ENCODE measurements at regions not wholly inside any gene's neighbourhood (a gene's known extent, or its start where the extent isn't known, plus 50 kb on each side); places are given as distances from the start of the nearest gene placed in this dataset.

DNA sequence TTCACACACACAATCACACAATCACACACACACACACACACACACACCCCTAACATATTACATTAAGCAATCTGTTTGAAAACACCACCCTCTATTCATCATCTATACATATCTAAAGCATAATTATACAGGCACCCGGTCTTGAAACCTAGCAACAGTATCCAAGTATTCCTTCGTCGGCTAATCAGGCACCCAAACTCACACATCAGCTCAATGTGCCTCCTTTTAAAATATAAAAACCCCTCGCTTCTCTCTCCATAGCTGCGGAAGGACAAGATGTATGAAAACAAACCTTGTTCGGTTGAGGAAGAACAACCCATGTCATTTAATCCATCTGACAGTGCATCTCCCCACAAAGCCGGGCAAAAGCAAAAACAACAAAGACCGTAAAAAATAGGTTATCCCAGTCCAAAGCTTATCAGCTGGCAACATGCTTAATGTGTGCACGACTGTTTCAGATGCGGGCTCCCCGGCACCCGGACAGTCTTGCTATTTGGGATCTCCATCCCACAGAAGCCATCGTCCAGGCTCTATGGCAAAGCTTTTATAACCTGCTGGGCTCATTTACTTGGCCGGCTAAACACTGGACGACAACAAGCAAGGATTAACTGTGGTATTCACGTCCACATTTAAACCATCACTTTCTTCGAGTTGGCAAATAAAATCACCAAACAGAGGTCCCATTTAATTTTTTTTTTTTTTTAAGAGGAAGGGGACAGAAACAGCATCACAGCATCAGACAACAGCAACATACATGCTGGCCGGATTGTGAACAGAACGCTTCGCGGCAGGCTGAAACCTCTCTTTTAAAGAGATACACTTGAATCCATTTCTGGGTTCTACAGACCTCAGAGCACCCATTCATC lies 365.5 kb downstream of the SHANK2 start:
- no peaks in the 10 kb centered on the region for H3K4me1 ChIP-seq (ENCODE audit: control insufficient read depth in 4 of 4, insufficient read depth in 4 of 4, low read length in 3 of 4)
- H3K9me3 ChIP-seq (ENCODE audit: control insufficient read depth in 4 of 4, low read length in 3 of 4) = no peaks in the 10 kb centered on the region
- no peak overlapping the region for H3K27ac ChIP-seq (ENCODE audit: low read depth in 1 of 2, low read length in 2 of 2)
- DNase-seq (ENCODE audit: low spot score) = no peak
- no peaks in the 10 kb centered on the region for H3K27me3 ChIP-seq (ENCODE audit: control insufficient read depth in 4 of 4, insufficient read depth in 4 of 4, low read length in 3 of 4)
- H3K4me3 ChIP-seq (ENCODE audit: low read depth in 1 of 3, low read length in 3 of 3) = no peak overlapping the region
- WGBS = 87% methylated on average over 21 of the region's 21 CpGs
- H3K36me3 ChIP-seq (ENCODE audit: control insufficient read depth in 4 of 4, insufficient read depth in 3 of 4, low read depth in 1 of 4, low read length in 3 of 4) = peaks cover 0 to 5% (median 3%) of the 10 kb centered on the region in 4 donors
- no peak for TF ChIP-seq HNF4G (IDR thresholded peaks at IDR 0.05)
- TF ChIP-seq NR2F2 (IDR thresholded peaks at IDR 0.05) = no peak
- no peak for TF ChIP-seq SP1 (IDR thresholded peaks at IDR 0.05)
- TF ChIP-seq CTCF (IDR thresholded peaks at IDR 0.05; ENCODE audit: low read depth, low read length, missing input control) = no peak
- TF ChIP-seq, protein P1, sequence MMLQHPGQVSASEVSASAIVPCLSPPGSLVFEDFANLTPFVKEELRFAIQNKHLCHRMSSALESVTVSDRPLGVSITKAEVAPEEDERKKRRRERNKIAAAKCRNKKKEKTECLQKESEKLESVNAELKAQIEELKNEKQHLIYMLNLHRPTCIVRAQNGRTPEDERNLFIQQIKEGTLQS (IDR thresholded peaks at IDR 0.05) = no peak
- TF ChIP-seq GABPA (IDR thresholded peaks at IDR 0.05 in 1 of 2, conservative IDR thresholded peaks at IDR 0.05 in 1 of 2) = no peak
- no peak for TF ChIP-seq EGR1 (IDR thresholded peaks at IDR 0.05; ENCODE audit: low read depth in 2 of 2)
- TF ChIP-seq MAX (IDR thresholded peaks at IDR 0.05) = no peak
- TF ChIP-seq ZBTB33 (IDR thresholded peaks at IDR 0.05) = no peak
- TF ChIP-seq, protein P2, sequence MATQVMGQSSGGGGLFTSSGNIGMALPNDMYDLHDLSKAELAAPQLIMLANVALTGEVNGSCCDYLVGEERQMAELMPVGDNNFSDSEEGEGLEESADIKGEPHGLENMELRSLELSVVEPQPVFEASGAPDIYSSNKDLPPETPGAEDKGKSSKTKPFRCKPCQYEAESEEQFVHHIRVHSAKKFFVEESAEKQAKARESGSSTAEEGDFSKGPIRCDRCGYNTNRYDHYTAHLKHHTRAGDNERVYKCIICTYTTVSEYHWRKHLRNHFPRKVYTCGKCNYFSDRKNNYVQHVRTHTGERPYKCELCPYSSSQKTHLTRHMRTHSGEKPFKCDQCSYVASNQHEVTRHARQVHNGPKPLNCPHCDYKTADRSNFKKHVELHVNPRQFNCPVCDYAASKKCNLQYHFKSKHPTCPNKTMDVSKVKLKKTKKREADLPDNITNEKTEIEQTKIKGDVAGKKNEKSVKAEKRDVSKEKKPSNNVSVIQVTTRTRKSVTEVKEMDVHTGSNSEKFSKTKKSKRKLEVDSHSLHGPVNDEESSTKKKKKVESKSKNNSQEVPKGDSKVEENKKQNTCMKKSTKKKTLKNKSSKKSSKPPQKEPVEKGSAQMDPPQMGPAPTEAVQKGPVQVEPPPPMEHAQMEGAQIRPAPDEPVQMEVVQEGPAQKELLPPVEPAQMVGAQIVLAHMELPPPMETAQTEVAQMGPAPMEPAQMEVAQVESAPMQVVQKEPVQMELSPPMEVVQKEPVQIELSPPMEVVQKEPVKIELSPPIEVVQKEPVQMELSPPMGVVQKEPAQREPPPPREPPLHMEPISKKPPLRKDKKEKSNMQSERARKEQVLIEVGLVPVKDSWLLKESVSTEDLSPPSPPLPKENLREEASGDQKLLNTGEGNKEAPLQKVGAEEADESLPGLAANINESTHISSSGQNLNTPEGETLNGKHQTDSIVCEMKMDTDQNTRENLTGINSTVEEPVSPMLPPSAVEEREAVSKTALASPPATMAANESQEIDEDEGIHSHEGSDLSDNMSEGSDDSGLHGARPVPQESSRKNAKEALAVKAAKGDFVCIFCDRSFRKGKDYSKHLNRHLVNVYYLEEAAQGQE (IDR thresholded peaks at IDR 0.05) = no peak
- no peak for TF ChIP-seq HNF4A (conservative IDR thresholded peaks at IDR 0.05)
- TF ChIP-seq TAF1 (conservative IDR thresholded peaks at IDR 0.05) = no peak
- no peak for TF ChIP-seq YY1 (IDR thresholded peaks at IDR 0.05)
- no peak for TF ChIP-seq RXRA (IDR thresholded peaks at IDR 0.05)
- no peak for TF ChIP-seq JUND (IDR thresholded peaks at IDR 0.05)
- no peak for TF ChIP-seq FOXA2 (IDR thresholded peaks at IDR 0.05)
- no peak overlapping the region for H3K9ac ChIP-seq (ENCODE audit: low read depth in 1 of 2, low read length in 2 of 2)

All from liver (tissue), 8 donors.